G401.6 (cell line): ENCODE measurements at regions not wholly inside any gene's neighbourhood (a gene's known extent, or its start where the extent isn't known, plus 50 kb on each side); places are given as distances from the start of the nearest gene placed in this dataset.

Source experiments
- FAIRE-seq: peaks from 2 replicates; lab custom pipeline; 2012; peaks lifted over from hg19 to GRCh38; lab: Jason Lieb, UNC

GRCh38 chr6:10305790-10306415, 109.0 kb downstream of the TFAP2A start:
- FAIRE-seq: no peak

- no peak for FAIRE-seq
Observed at GRCh38 chr6:10303608-10304506, 111.0 kb downstream of the TFAP2A start.

- no peak for FAIRE-seq
Observed at GRCh38 chr6:10302566-10303235, 112.2 kb downstream of the TFAP2A start.

GRCh38 chr6:10300071-10300470, 114.8 kb downstream of the TFAP2A start:
- no peak for FAIRE-seq

- FAIRE-seq: no peak
Observed at GRCh38 chr6:10297832-10298231, 117.0 kb downstream of the TFAP2A start.

- FAIRE-seq: no peak
Observed at GRCh38 chr6:10278746-10279145, 136.1 kb downstream of the TFAP2A start.

- FAIRE-seq: no peak
Observed at GRCh38 chr6:10276660-10277287, 138.1 kb downstream of the TFAP2A start.

GRCh38 chr6:10276106-10276505, 138.8 kb downstream of the TFAP2A start:
- no peak for FAIRE-seq

GRCh38 chr6:10272591-10272990, 142.3 kb downstream of the TFAP2A start:
- no peak for FAIRE-seq

- no peak for FAIRE-seq
Observed at GRCh38 chr6:10271982-10272381, 142.9 kb downstream of the TFAP2A start.

GRCh38 chr6:10269814-10270472, 144.9 kb downstream of the TFAP2A start:
- FAIRE-seq: no peak

- no peak for FAIRE-seq
Observed at GRCh38 chr6:10268611-10269310, 146.1 kb downstream of the TFAP2A start.

GRCh38 chr6:10268111-10268510, 146.8 kb downstream of the TFAP2A start:
- no peak for FAIRE-seq

- no peak for FAIRE-seq
Observed at GRCh38 chr6:10266462-10266861, 148.4 kb downstream of the TFAP2A start.

- no peak for FAIRE-seq
Observed at GRCh38 chr6:10266061-10266460, 148.8 kb downstream of the TFAP2A start.

GRCh38 chr6:10262505-10262904, 152.4 kb downstream of the TFAP2A start:
- no peak for FAIRE-seq

- no peak for FAIRE-seq
Observed at GRCh38 chr6:10259671-10260070, 155.2 kb downstream of the TFAP2A start.

- FAIRE-seq: no peak
Observed at GRCh38 chr6:10258341-10258740, 156.5 kb downstream of the TFAP2A start.

- no peak for FAIRE-seq
Observed at GRCh38 chr6:10256113-10256690, 158.7 kb downstream of the TFAP2A start.

- FAIRE-seq: no peak
Observed at GRCh38 chr6:10250655-10251220, 164.1 kb downstream of the TFAP2A start.

- no peak for FAIRE-seq
Observed at GRCh38 chr6:10248378-10248843, 166.5 kb downstream of the TFAP2A start.
